K562 (cell line): ENCODE measurements at regions not wholly inside any gene's neighbourhood (a gene's known extent, or its start where the extent isn't known, plus 50 kb on each side); places are given as distances from the start of the nearest gene placed in this dataset.
A peak's percentile ranks its signal among the peaks of the same experiment; 100 is the strongest.

Experiments used
- ATAC-seq: fragments of 200-7000 bp; cut with Tn5 transposase; 3 replicates; pipeline ENCODE4 v1.9.1; 2020; ENCODE audit warnings: moderate library complexity
- BruUV-seq: library from RNA; stranded (reverse); fragments of 400-500 nt; replicated peaks from 2 replicates; lab custom pipeline; 2021; lab: Mats Ljungman, UMichigan
- CTCF ChIA-PET: fragments of 300-600 bp; formaldehyde crosslinking; extraction: SDS; loops from one replicate; lab custom pipeline; 2021; ENCODE audit warnings: low intra/inter-chr PET ratio; lab: Yijun Ruan, JAX
- POLR2A ChIA-PET: fragments of 300-600, 350-650 bp; sonication (Branson Sonifier 250); formaldehyde crosslinking; extraction: SDS; loops from one replicate; lab custom pipeline; 2021; ENCODE audit warnings: antibody characterized with exemption, inconsistent platforms; lab: Yijun Ruan, JAX
- DNase-seq, 4 experiments: peaks; one replicate each; pipeline versions ENCODE4 v3.0.0 to v3.0.0-alpha.2; 2011 to 2018; ENCODE audit warnings: low spot score in 3 of 4, mixed read lengths in 3 of 4; ENCODE audit errors: extremely low read depth in 1 of 4
- FAIRE-seq: peaks from 2 replicates; lab custom pipeline; 2011; peaks lifted over from hg19 to GRCh38; lab: Jason Lieb, UNC
- H2AFZ ChIP-seq: 2 replicates; pipeline ENCODE4 v1.6.0; 2011; ENCODE audit warnings: low read depth, low read length, control low read depth, inconsistent platforms
- H3K27ac ChIP-seq: fragments of 200-600 bp; 3 replicates; pipeline ENCODE4 v1.8.0; 2011; ENCODE audit warnings: low read depth, mild to moderate bottlenecking, control low read depth, inconsistent platforms, low read length, moderate library complexity, mixed read lengths; ENCODE audit errors: extremely low read depth
- H3K27me3 ChIP-seq, 2 experiments: fragments of 300-600 bp in 1 of 2; 2 replicates in 1 of 2; 3 replicates in 1 of 2; pipeline versions ENCODE4 v1.6.0 to v1.8.0; 2011; ENCODE audit warnings: inconsistent platforms in 2 of 2, low read length in 2 of 2, mild to moderate bottlenecking in 1 of 2, mixed read lengths in 1 of 2, moderate library complexity in 1 of 2; ENCODE audit not compliant: control insufficient read depth in 2 of 2, insufficient read depth in 2 of 2
- H3K36me3 ChIP-seq: fragments of 300-600 bp; 3 replicates; pipeline ENCODE4 v1.8.0; 2011; ENCODE audit warnings: mild to moderate bottlenecking, low read length, inconsistent platforms; ENCODE audit not compliant: control insufficient read depth, insufficient read depth
- H3K4me1 ChIP-seq, 2 experiments: fragments of 200-600 bp in 1 of 2; replicated peaks in 1 of 2; 2 replicates in 1 of 2; 3 replicates in 1 of 2; pipeline versions ENCODE4 v1.5.1 to v1.8.0; 2011; ENCODE audit warnings: inconsistent platforms in 2 of 2, low read length in 2 of 2, mild to moderate bottlenecking in 1 of 2, mixed read lengths in 1 of 2, moderate library complexity in 1 of 2; ENCODE audit not compliant: control insufficient read depth in 2 of 2, insufficient read depth in 2 of 2
- H3K4me2 ChIP-seq: 2 replicates; pipeline ENCODE4 v1.6.1; 2011; ENCODE audit warnings: low read length, control low read depth, inconsistent platforms, mixed read lengths; ENCODE audit not compliant: insufficient read depth
- H3K4me3 ChIP-seq: fragments of 200-600 bp; sonication (generic), shearing (Covaris generic); 2 replicates; pipeline ENCODE4 v1.5.1; 2016; ENCODE audit warnings: control low read depth, inconsistent platforms
- H3K79me2 ChIP-seq: fragments of 200-600 bp; 3 replicates; pipeline ENCODE4 v1.8.0; 2011; ENCODE audit warnings: low read length, inconsistent platforms; ENCODE audit not compliant: control insufficient read depth, insufficient read depth
- H3K9ac ChIP-seq, 2 experiments: 2 replicates each; pipeline versions ENCODE4 v1.6.0 to v1.6.1; 2011; ENCODE audit warnings: low read depth in 2 of 2, low read length in 2 of 2, control low read depth in 1 of 2, inconsistent platforms in 1 of 2, mild to moderate bottlenecking in 1 of 2, mixed read lengths in 1 of 2; ENCODE audit not compliant: insufficient read depth in 1 of 2
- H3K9me1 ChIP-seq: one replicate; pipeline ENCODE4 v1.6.0; 2011; ENCODE audit warnings: inconsistent platforms, mild to moderate bottlenecking, low read length, moderate library complexity; ENCODE audit not compliant: control insufficient read depth, insufficient read depth
- H3K9me3 ChIP-seq: replicated peaks from 2 replicates; pipeline ENCODE4 v1.5.1; 2011; ENCODE audit warnings: low read depth, low read length, inconsistent platforms; ENCODE audit not compliant: control insufficient read depth, insufficient read depth
- H4K20me1 ChIP-seq: replicated peaks from 2 replicates; pipeline ENCODE4 v1.6.1; 2011; ENCODE audit warnings: low read length, inconsistent platforms, mixed read lengths; ENCODE audit not compliant: control insufficient read depth, insufficient read depth
- CEBPG ChIP-seq, 3 experiments: fragments of 200-800 bp in 1 of 3; sonication (Bioruptor generic) in 1 of 3; sonication (generic) in 1 of 3; formaldehyde crosslinking in 1 of 3; IDR thresholded peaks in 2 of 3; conservative IDR thresholded peaks in 1 of 3; 2 replicates each; pipeline versions ENCODE4 v1.6.1 to v1.8.0; 2016 to 2022; ENCODE audit warnings: missing compliant biosample characterization in 2 of 3, missing genetic modification characterization in 2 of 3, mild to moderate bottlenecking in 1 of 3, missing genetic modification reagents in 1 of 3
- EP300 ChIP-seq: IDR thresholded peaks from 2 replicates; pipeline ENCODE4 v1.6.1; 2012; ENCODE audit warnings: low read length, improper control_type of control experiment
- ILK ChIP-seq: fragments of 450-650 bp; IDR thresholded peaks from 2 replicates; pipeline ENCODE4 v1.6.1; 2016; ENCODE audit warnings: missing genetic modification characterization, low read depth, mild to moderate bottlenecking, missing compliant biosample characterization, moderate library complexity, borderline replicate concordance
- IRF1 ChIP-seq: sonication (generic); formaldehyde crosslinking; IDR thresholded peaks from 2 replicates; pipeline ENCODE4 v1.8.0; 2022; ENCODE audit warnings: missing genetic modification reagents, mild to moderate bottlenecking, borderline replicate concordance
- MCM3 ChIP-seq: fragments of 450-650 bp; IDR thresholded peaks from 2 replicates; pipeline ENCODE4 v1.6.1; 2016
- MEIS2 ChIP-seq: fragments of 450-650 bp; IDR thresholded peaks from 2 replicates; pipeline ENCODE4 v1.6.1; 2014; ENCODE audit warnings: mild to moderate bottlenecking; ENCODE audit not compliant: partially characterized antibody
- NCOA6 ChIP-seq: fragments of 450-650 bp; IDR thresholded peaks from 2 replicates; pipeline ENCODE4 v1.6.1; 2017; ENCODE audit warnings: mild to moderate bottlenecking
- PTTG1 ChIP-seq: fragments of 450-650 bp; IDR thresholded peaks from 2 replicates; pipeline ENCODE4 v1.6.1; 2016; ENCODE audit warnings: low read depth, mild to moderate bottlenecking, missing genetic modification characterization, missing compliant biosample characterization
- SAFB ChIP-seq: fragments of 200-400 bp; formaldehyde crosslinking; IDR thresholded peaks from 2 replicates; pipeline ENCODE4 v1.6.1; 2017; ENCODE audit warnings: low read depth, low read length, borderline replicate concordance
- ZFX ChIP-seq: sonication (generic); formaldehyde crosslinking; IDR thresholded peaks from 2 replicates; pipeline ENCODE4 v1.8.0; 2022; ENCODE audit warnings: mild to moderate bottlenecking, missing genetic modification reagents, moderate library complexity
- ZKSCAN3 ChIP-seq: fragments of 250-450 bp; sonication (Bioruptor Pico); IDR thresholded peaks from 2 replicates; pipeline ENCODE4 v1.4.0; 2020
- ZNF695 ChIP-seq: fragments of 450-650 bp; formaldehyde crosslinking; IDR thresholded peaks from 2 replicates; pipeline ENCODE4 v1.4.0; 2020; ENCODE audit warnings: mild to moderate bottlenecking, moderate library complexity
- WGBS: fragments of 100-300 bp; shearing (Covaris generic); methylation state at CpG from one replicate; pipeline ENCODE4 v1.1.6; 2016; ENCODE audit warnings: low coverage, mixed read lengths; ENCODE audit not compliant: insufficient coverage; ENCODE audit errors: missing lambda C conversion rate; 5-methylcytosine and 5-hydroxymethylcytosine counted together
- in situ Hi-C: fragments of 300-500 bp; cut with MboI; formaldehyde crosslinking; loops from 4 replicates; pipeline ENCODE4 v1.15.0; 2018; ENCODE audit warnings: inconsistent platforms, mixed read lengths
- intact Hi-C: fragments of 100-400 bp; cut with micrococcal nuclease; formaldehyde crosslinking; loops from 2 replicates; pipeline ENCODE4 v1.14.2; 2022
- TF ChIP-seq, protein P1 (sequence below), 2 experiments: fragments of 450-650 bp; formaldehyde crosslinking in 1 of 2; IDR thresholded peaks; 2 replicates each; pipeline versions ENCODE4 v1.4.0 to v1.6.1; 2014 to 2020; ENCODE audit warnings: mild to moderate bottlenecking in 2 of 2, borderline replicate concordance in 1 of 2, low read depth in 1 of 2

DNA sequence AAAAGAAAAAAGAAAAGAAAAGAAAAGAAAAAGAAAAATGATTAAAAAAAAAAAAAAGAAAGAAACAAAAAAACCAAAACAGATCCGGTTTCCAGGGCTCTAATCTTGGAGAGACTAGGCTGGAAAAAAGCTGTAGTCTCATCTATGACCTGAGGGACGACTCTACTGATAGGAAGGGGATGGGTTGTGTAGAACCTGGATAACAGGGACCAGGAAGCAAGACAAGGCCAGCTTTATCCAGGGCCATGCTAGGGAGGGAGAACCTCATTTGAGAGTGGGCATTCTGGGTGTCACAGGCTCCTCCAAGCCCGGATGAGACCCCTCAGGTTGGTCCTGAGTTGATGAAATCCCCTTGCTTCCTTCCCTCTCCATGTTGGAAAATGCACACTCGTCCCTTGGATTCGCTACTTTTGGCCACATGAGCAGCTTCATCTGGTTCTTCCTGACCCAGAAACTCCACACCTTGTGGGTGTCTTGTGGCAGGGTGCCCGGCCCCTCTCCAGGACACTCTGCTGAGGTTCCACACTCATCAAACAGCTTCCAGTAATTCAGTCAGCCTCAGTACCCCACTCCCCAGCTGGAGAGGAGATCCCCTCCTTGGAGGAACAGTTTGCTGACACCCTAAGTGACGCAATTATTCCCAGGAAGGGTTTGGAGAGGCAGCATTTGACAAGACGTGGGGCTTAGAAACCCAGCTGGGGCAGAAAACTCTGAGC is 71.1 kb upstream of the LHFPL2 start:
- H4K20me1 ChIP-seq = no peaks in the 10 kb centered on the region
- CTCF ChIA-PET = no interaction called here
- H3K4me3 ChIP-seq = no peak overlapping the region
- ATAC-seq (no peak; the same call in 2 of the 3 replicates), FAIRE-seq (no peak), DNase-seq (no peak)
- H3K27ac ChIP-seq = no peak overlapping the region
- intact Hi-C loops = no loop called here
- no peaks in the 10 kb centered on the region for H3K9me1 ChIP-seq
- BruUV-seq = no TSS peak
- H3K36me3 ChIP-seq = no peaks in the 10 kb centered on the region
- no peaks in the 10 kb centered on the region for H3K79me2 ChIP-seq
- no peaks in the 10 kb centered on the region; a peak in 1 of 5 replicates for H3K4me1 ChIP-seq
- H2AFZ ChIP-seq = no peak overlapping the region
- in situ Hi-C loops = no loop called here
- no peaks in the 10 kb centered on the region for H3K9me3 ChIP-seq
- H3K9ac ChIP-seq = no peak overlapping the region
- no peak overlapping the region; the same call in 1 of the 2 replicates for H3K4me2 ChIP-seq
- POLR2A ChIA-PET = interaction anchor here (0.6 to 1.8 kb wide), 5 partner anchors 8 to 96 kb away, joined by 3 to 5 read pairs (median 4); no protein-coding TSS in a partner anchor
- WGBS = 14% methylated on average over 8 of the region's 8 CpGs
- H3K27me3 ChIP-seq = peaks cover 9 to 29% of the 10 kb centered on the region in 2 experiments; a peak in 3 of 5 replicates
- TF ChIP-seq PTTG1 (tag) (no peak), MEIS2 (no peak), NCOA6 (no peak), CEBPG (CRISPR knock-in tag; IDR thresholded peaks at IDR 0.05) (no peak), CEBPG (tag; conservative IDR thresholded peaks at IDR 0.05 in 1 of 2, IDR thresholded peaks at IDR 0.05 in 1 of 2) (peak in 1 of 2 experiments; percentile 38; a peak in 2 of 4 replicates), MCM3 (no peak), ILK (tag) (no peak), ZKSCAN3 (CRISPR knock-in tag) (no peak), IRF1 (CRISPR knock-in tag) (no peak), SAFB (no peak), ZNF695 (CRISPR knock-in tag) (no peak), ZFX (CRISPR knock-in tag) (no peak), EP300 (no peak)
- TF ChIP-seq, protein P1, sequence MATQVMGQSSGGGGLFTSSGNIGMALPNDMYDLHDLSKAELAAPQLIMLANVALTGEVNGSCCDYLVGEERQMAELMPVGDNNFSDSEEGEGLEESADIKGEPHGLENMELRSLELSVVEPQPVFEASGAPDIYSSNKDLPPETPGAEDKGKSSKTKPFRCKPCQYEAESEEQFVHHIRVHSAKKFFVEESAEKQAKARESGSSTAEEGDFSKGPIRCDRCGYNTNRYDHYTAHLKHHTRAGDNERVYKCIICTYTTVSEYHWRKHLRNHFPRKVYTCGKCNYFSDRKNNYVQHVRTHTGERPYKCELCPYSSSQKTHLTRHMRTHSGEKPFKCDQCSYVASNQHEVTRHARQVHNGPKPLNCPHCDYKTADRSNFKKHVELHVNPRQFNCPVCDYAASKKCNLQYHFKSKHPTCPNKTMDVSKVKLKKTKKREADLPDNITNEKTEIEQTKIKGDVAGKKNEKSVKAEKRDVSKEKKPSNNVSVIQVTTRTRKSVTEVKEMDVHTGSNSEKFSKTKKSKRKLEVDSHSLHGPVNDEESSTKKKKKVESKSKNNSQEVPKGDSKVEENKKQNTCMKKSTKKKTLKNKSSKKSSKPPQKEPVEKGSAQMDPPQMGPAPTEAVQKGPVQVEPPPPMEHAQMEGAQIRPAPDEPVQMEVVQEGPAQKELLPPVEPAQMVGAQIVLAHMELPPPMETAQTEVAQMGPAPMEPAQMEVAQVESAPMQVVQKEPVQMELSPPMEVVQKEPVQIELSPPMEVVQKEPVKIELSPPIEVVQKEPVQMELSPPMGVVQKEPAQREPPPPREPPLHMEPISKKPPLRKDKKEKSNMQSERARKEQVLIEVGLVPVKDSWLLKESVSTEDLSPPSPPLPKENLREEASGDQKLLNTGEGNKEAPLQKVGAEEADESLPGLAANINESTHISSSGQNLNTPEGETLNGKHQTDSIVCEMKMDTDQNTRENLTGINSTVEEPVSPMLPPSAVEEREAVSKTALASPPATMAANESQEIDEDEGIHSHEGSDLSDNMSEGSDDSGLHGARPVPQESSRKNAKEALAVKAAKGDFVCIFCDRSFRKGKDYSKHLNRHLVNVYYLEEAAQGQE (IDR thresholded peaks at IDR 0.05; ENCODE audit: borderline replicate concordance) = no peak
- TF ChIP-seq, protein P1 (CRISPR knock-in tag; IDR thresholded peaks at IDR 0.05; ENCODE audit: low read depth) = no peak
